DMS114 treated with DMSO at 0.1 percent for 48 hours (cell line): ENCODE measurements at regions not wholly inside any gene's neighbourhood (a gene's known extent, or its start where the extent isn't known, plus 50 kb on each side); places are given as distances from the start of the nearest gene placed in this dataset.
"Not testable (repeated sequence)": the region's sequence is repeated elsewhere in the genome, so short reads cannot be mapped to it uniquely, and the experiment has no call there.

Source experiments
- DNase-seq: peaks from one replicate; lab custom pipeline; 2025; ENCODE audit not compliant: unreplicated experiment; lab: John Stamatoyannopoulos, UW

- no peak for DNase-seq
These were observed 119.7 kb downstream of the GASK1B start for GRCh38 chr4:158053086-158053485.

- DNase-seq: no peak
These were observed 121.2 kb downstream of the GASK1B start for GRCh38 chr4:158051401-158052235.

- DNase-seq: no peak
These were observed 121.9 kb downstream of the GASK1B start for GRCh38 chr4:158050942-158051341.

GRCh38 chr4:158046345-158046744 is 126.5 kb downstream of the GASK1B start:
- no peak for DNase-seq

GRCh38 chr4:158043971-158044618 is 128.7 kb downstream of the GASK1B start:
- no peak for DNase-seq

- DNase-seq: no peak
These were observed 130.2 kb downstream of the GASK1B start for GRCh38 chr4:158042591-158043030.

- no peak for DNase-seq
These were observed 134.1 kb downstream of the GASK1B start for GRCh38 chr4:158038718-158039117.

- DNase-seq: no peak
These were observed 135.8 kb downstream of the GASK1B start for GRCh38 chr4:158036998-158037397.

- no peak for DNase-seq
These were observed 137.1 kb downstream of the GASK1B start for GRCh38 chr4:158035662-158036195.

GRCh38 chr4:158033416-158034120 is 139.3 kb downstream of the GASK1B start:
- DNase-seq: no peak

- DNase-seq: no peak
These were observed 140.0 kb downstream of the GASK1B start for GRCh38 chr4:158032733-158033415.

- DNase-seq: not testable (repeated sequence)
These were observed 144.4 kb downstream of the GASK1B start for GRCh38 chr4:158028381-158028780.

- DNase-seq: no peak
These were observed 147.7 kb downstream of the GASK1B start for GRCh38 chr4:158025131-158025530.

GRCh38 chr4:158020734-158021346 is 152.0 kb downstream of the GASK1B start:
- DNase-seq: no peak

GRCh38 chr4:158020176-158020575 is 152.6 kb downstream of the GASK1B start:
- no peak for DNase-seq

- DNase-seq: no peak
These were observed 154.0 kb downstream of the GASK1B start for GRCh38 chr4:158018831-158019230.

GRCh38 chr4:158018221-158018830 is 154.5 kb downstream of the GASK1B start:
- DNase-seq: no peak

- DNase-seq: no peak
These were observed 156.3 kb downstream of the GASK1B start for GRCh38 chr4:158016511-158016910.

GRCh38 chr4:158015241-158015640 is 157.6 kb downstream of the GASK1B start:
- no peak for DNase-seq

- DNase-seq: no peak
These were observed 159.0 kb downstream of the GASK1B start for GRCh38 chr4:158013858-158014257.
